ENCODE measurements at regions not wholly inside any gene's neighbourhood (a gene's known extent, or its start where the extent isn't known, plus 50 kb on each side); places are given as distances from the start of the nearest gene placed in this dataset.
"Not testable (repeated sequence)": the region's sequence is repeated elsewhere in the genome, so short reads cannot be mapped to it uniquely, and the experiment has no call there.

DNA sequence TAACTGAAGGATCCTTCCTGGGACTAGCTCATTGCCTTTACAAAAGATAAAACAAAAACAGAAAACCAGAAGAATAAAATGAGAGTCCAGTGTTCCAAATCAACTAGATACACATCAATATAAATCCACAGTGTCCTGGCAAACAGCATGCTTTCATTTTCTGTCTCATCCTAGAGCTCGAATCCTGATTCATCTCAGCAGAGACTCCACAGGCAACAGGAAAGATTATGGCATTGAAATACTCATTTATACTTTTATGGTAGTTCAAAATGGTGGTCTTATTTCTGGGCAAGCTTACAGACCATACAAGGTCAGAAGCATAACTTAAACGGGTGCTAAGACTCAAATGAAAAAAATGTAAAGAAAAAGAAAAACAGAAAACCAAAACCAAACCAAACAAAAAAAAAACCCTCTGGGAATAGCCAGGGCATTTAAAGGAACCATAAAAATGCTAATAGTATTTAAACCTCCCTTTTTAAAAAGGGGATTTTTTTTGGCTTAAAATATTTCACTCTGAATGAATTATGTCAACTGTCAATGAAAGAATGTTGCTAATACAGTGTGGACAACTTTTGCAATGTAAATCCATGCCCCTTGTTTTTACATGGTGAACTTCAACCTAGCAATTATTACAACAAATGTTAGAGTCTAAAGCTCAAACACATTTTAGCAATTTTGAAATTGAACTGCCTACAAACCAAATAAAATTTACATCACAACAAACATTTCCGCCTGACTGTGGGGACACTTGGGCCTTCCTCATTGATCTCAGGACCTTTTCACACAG, 57.9 kb downstream of the GPR101 start:
- no peak overlapping the region for H3K27ac Mint-ChIP-seq
- intact Hi-C loops (cut with micrococcal nuclease), result no loop called here
- no peak overlapping the region for H3K4me3 Mint-ChIP-seq (ENCODE audit: low read depth)
- H3K4me1 Mint-ChIP-seq (ENCODE audit: low read depth), result no peaks in the 10 kb centered on the region
- H3K27me3 Mint-ChIP-seq (ENCODE audit: low read depth), result no peaks in the 10 kb centered on the region
- DNase-seq (ENCODE audit: low spot score), result no peak
- H3K9me3 Mint-ChIP-seq, result peaks cover 4% of the 10 kb centered on the region
- H3K36me3 Mint-ChIP-seq (ENCODE audit: low read depth), result no peaks in the 10 kb centered on the region

DNA sequence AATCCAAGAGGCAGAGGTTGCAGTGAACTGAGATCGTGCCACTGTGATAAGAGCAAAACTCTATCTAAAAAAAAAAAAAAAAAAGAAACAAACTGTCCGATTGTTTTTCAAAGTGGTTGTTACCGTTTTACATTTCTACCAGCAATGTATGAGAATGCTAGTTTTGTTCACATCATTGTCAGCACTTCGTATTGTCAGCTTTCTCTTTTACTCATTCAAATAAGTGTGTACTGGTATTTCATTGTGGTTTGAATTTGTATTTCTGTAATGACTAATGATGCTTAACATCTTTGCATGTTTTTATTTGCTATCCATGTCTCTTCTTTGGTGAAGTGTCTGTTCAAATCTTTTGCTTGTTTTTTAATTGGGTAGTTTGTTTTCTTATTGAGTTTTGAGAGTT, 65.8 kb downstream of the GPR101 start:
- no peaks in the 10 kb centered on the region for H3K27me3 Mint-ChIP-seq (ENCODE audit: low read depth)
- no peak for DNase-seq (ENCODE audit: low spot score)
- H3K36me3 Mint-ChIP-seq (ENCODE audit: low read depth), result no peaks in the 10 kb centered on the region
- H3K9me3 Mint-ChIP-seq, result no peaks in the 10 kb centered on the region
- H3K4me1 Mint-ChIP-seq (ENCODE audit: low read depth), result peaks cover 10% of the 10 kb centered on the region
- intact Hi-C loops (cut with micrococcal nuclease), result no loop called here
- H3K4me3 Mint-ChIP-seq (ENCODE audit: low read depth), result no peak overlapping the region
- H3K27ac Mint-ChIP-seq, result no peak overlapping the region

DNA sequence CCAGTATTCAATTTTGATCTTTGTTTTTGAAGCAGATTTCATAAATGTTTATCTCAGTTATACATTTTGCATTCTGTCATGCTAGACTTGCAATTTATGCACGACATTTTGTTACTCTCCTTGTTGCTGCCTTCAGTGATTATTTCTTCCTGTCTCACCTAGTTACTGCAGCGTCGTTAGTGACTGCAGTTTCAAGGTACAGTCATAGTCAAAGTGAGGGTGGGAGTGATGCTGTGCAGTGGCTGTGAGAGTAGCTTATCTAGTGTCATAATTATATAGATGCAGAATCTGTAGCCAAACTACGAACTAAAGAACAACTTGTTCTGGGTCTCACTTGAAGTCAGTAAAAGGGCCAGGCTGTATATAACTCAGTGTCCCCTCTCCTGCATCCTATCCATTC, 69.8 kb downstream of the GPR101 start:
- Mint-ChIP-seq H3K4me3 (ENCODE audit: low read depth) (no peak overlapping the region), H3K27me3 (ENCODE audit: low read depth) (no peaks in the 10 kb centered on the region), H3K36me3 (ENCODE audit: low read depth) (no peaks in the 10 kb centered on the region), H3K9me3 (no peaks in the 10 kb centered on the region), H3K4me1 (ENCODE audit: low read depth) (peaks cover 20% of the 10 kb centered on the region), H3K27ac (no peak overlapping the region)
- no peak for DNase-seq (ENCODE audit: low spot score)
- intact Hi-C loops (cut with micrococcal nuclease), result no loop called here

- intact Hi-C loops (cut with micrococcal nuclease), result no loop called here
- no peak overlapping the region for H3K27ac Mint-ChIP-seq
- no peaks in the 10 kb centered on the region for H3K9me3 Mint-ChIP-seq
- no peaks in the 10 kb centered on the region for H3K36me3 Mint-ChIP-seq (ENCODE audit: low read depth)
- H3K4me3 Mint-ChIP-seq (ENCODE audit: low read depth), result no peak overlapping the region
- peaks cover 17% of the 10 kb centered on the region for H3K4me1 Mint-ChIP-seq (ENCODE audit: low read depth)
- no peak for DNase-seq (ENCODE audit: low spot score)
- H3K27me3 Mint-ChIP-seq (ENCODE audit: low read depth), result no peaks in the 10 kb centered on the region
These were observed 72.1 kb downstream of the GPR101 start for GRCh38 chrX:136961594-136962135.

DNA sequence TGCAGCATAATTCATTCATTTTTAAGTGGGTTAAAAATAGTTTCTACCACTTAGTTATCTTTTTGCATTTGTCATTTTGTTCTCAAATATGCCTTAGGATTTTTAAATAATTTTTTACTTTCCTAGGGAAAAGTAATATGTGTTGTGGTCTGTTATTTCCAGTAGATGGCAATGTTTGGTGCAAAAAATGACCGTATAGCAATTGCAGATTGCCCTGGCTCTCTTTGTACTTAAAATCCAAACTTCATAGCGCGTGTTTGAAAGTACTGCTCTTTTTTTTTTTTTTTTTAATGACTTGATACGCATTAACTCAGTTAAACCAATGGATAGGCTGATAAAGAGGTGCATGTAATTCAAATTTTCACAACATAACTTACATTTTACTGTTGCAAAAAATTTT, 74.4 kb upstream of the RBMX start:
- peaks cover 6% of the 10 kb centered on the region for H3K4me1 Mint-ChIP-seq (ENCODE audit: low read depth)
- intact Hi-C loops (cut with micrococcal nuclease), result loop anchor here (1.0 to 2.0 kb wide), 2 partner anchors 97 to 240 kb away; no protein-coding TSS in a partner anchor

GRCh38 chrX:136953867-136954787, 73.6 kb upstream of the RBMX start:
- peak; percentile 25 for DNase-seq (ENCODE audit: low spot score)
- no peaks in the 10 kb centered on the region for H3K27me3 Mint-ChIP-seq (ENCODE audit: low read depth)
- H3K27ac Mint-ChIP-seq, result no peak overlapping the region
- H3K4me1 Mint-ChIP-seq (ENCODE audit: low read depth), result peaks cover 2% of the 10 kb centered on the region
- intact Hi-C loops (cut with micrococcal nuclease), result loop anchor here (2.0 kb wide), 1 partner anchor 241 kb away; no protein-coding TSS in a partner anchor
- H3K4me3 Mint-ChIP-seq (ENCODE audit: low read depth), result no peak overlapping the region
- H3K9me3 Mint-ChIP-seq, result no peaks in the 10 kb centered on the region
- no peaks in the 10 kb centered on the region for H3K36me3 Mint-ChIP-seq (ENCODE audit: low read depth)

More for the DNA sequence above, 74.4 kb upstream of the RBMX start:
- no peaks in the 10 kb centered on the region for H3K9me3 Mint-ChIP-seq
- H3K27ac Mint-ChIP-seq, result no peak overlapping the region
- no peak overlapping the region for H3K4me3 Mint-ChIP-seq (ENCODE audit: low read depth)
- no peaks in the 10 kb centered on the region for H3K27me3 Mint-ChIP-seq (ENCODE audit: low read depth)
- no peak for DNase-seq (ENCODE audit: low spot score)
- no peaks in the 10 kb centered on the region for H3K36me3 Mint-ChIP-seq (ENCODE audit: low read depth)

DNA sequence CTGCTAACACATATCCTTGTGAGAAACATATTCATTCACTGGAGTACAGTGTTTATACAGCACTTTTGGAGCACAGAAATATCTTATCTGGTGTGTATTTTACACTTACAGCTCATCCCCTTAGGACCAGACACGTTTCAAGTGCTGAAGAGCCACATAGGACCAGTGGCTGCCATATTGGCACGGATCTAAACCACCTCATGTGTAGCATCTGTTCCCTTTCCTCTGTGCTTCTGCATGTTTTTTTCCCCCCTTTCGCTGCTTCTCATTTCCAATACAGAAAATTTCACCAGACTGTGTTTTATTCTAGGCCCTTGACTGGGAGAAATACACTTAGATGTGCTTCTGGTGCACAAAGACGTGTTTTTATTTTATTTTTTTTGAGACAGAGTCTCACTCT, 69.7 kb upstream of the RBMX start:
- Mint-ChIP-seq H3K36me3 (ENCODE audit: low read depth) (no peaks in the 10 kb centered on the region), H3K27ac (no peak overlapping the region), H3K27me3 (ENCODE audit: low read depth) (no peaks in the 10 kb centered on the region), H3K9me3 (no peaks in the 10 kb centered on the region), H3K4me3 (ENCODE audit: low read depth) (no peak overlapping the region), H3K4me1 (ENCODE audit: low read depth) (no peaks in the 10 kb centered on the region)
- DNase-seq (ENCODE audit: low spot score), result no peak
- intact Hi-C loops (cut with micrococcal nuclease), result no loop called here

GRCh38 chrX:136941396-136942337, 61.1 kb upstream of the RBMX start:
- no peak for DNase-seq (ENCODE audit: low spot score)
- Mint-ChIP-seq H3K27me3 (ENCODE audit: low read depth) (no peaks in the 10 kb centered on the region), H3K36me3 (ENCODE audit: low read depth) (peaks cover 4% of the 10 kb centered on the region), H3K27ac (no peak overlapping the region), H3K4me1 (ENCODE audit: low read depth) (peaks cover 2% of the 10 kb centered on the region), H3K4me3 (ENCODE audit: low read depth) (no peak overlapping the region), H3K9me3 (no peaks in the 10 kb centered on the region)
- intact Hi-C loops (cut with micrococcal nuclease), result no loop called here

DNA sequence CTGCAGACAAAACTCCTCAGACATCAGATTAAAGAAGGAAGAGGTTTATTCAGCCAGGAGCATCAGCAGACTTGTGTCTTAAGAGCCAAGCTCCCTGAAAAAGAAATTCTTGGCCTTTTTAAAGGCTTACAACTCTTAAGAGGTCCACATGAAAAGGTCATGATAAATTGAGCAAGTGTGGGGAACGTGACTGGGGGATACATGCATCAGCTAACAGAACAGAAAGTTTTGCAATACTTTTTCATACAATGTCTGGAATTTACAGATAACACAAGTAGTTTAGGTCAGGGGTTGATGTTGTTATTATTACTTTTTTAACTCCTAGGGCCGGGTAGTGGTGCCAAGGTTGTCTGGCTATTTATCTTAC, 55.6 kb upstream of the RBMX start:
- H3K4me1 Mint-ChIP-seq (ENCODE audit: low read depth), result peaks cover 17% of the 10 kb centered on the region
- H3K36me3 Mint-ChIP-seq (ENCODE audit: low read depth), result peaks cover 9% of the 10 kb centered on the region
- no peak for DNase-seq (ENCODE audit: low spot score)
- H3K9me3 Mint-ChIP-seq, result no peaks in the 10 kb centered on the region
- H3K4me3 Mint-ChIP-seq (ENCODE audit: low read depth), result peak overlapping the region; percentile 49
- intact Hi-C loops (cut with micrococcal nuclease), result loop anchor here (5.0 kb wide), 1 partner anchor 159 kb away; no protein-coding TSS in a partner anchor
- no peaks in the 10 kb centered on the region for H3K27me3 Mint-ChIP-seq (ENCODE audit: low read depth)
- peak overlapping the region; percentile 81 for H3K27ac Mint-ChIP-seq

DNA sequence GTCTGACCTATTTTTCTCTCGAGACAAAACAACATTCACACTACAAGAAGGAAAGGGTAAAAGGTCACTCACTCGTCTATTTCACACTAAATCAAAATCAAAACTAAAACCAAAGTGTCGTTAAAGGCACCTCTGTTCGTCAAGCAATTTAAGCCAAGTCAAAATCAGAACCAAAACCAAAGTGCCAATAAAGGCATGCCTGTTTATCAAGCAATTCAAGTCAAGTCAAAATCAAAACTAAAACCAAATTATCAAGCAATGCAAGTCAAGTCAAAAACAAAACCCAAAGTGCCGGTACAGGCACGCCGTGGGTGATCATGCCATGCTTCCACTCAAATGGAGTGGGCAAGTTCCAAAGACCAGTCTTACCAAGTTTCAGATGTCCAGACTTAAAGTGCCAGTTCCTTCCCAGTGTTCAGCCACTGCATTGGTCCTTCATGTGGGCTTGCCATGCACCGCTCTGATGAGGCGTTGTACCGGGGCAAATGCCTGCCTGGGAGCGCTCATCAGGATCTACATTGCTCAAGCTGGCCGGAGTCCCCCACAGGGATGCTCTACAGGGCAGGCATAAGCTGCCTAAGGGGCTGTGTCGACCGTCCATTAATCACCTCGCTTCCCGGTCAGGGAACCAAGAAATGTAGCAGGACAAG, 55.1 kb upstream of the RBMX start:
- peak; percentile 8 for DNase-seq (ENCODE audit: low spot score)
- intact Hi-C loops (cut with micrococcal nuclease), result loop anchor here (5.0 kb wide), 1 partner anchor 158 kb away; no protein-coding TSS in a partner anchor
- Mint-ChIP-seq H3K4me1 (ENCODE audit: low read depth) (peaks cover 17% of the 10 kb centered on the region), H3K36me3 (ENCODE audit: low read depth) (peaks cover 10% of the 10 kb centered on the region), H3K4me3 (ENCODE audit: low read depth) (peak overlapping the region; percentile 49), H3K27ac (peak overlapping the region; percentile 81)
- H3K9me3 Mint-ChIP-seq; H3K27me3 Mint-ChIP-seq (ENCODE audit: low read depth): not testable (repeated sequence)

DNA sequence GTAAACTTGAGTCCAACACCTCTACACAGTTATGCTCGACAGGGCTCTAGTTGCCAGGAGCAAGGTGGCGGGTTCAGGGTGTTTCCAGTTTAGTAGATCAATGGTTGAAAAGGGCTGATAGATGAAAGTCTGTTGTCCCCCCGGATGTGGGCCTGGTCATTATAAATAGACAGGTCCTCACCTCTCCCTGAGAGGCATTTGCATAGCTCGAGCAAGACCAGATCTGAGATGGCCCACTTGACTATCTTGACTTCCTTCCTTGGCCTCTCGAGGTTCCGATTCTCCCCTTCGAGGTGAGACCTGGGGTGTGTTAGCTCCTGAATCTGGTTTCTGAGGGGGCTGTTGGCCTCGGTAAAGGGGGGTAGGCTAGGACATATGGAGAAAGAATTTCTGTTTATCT, 54.1 kb upstream of the RBMX start:
- not testable (repeated sequence) for H3K4me3 Mint-ChIP-seq (ENCODE audit: low read depth); H3K27me3 Mint-ChIP-seq (ENCODE audit: low read depth); DNase-seq (ENCODE audit: low spot score); H3K9me3 Mint-ChIP-seq
- Mint-ChIP-seq H3K36me3 (ENCODE audit: low read depth) (peaks cover 10% of the 10 kb centered on the region), H3K4me1 (ENCODE audit: low read depth) (peaks cover 17% of the 10 kb centered on the region), H3K27ac (peak overlapping the region; percentile 81)
- intact Hi-C loops (cut with micrococcal nuclease), result loop anchor here (5.0 kb wide), 1 partner anchor 157 kb away; no protein-coding TSS in a partner anchor

Data from activated T-helper 2 cell treated with anti-CD3 and anti-CD28 coated beads, Interferon-gamma antibody, Interleukin-2, Interleukin-4, amounts not matched to agents 10 μg/mL and 5 μg/mL and 100 μg/mL, durations not matched to agents 14 hours and 24 hours and 36 hours (primary cell).